GM06990 (cell line): ENCODE measurements at regions not wholly inside any gene's neighbourhood (a gene's known extent, or its start where the extent isn't known, plus 50 kb on each side); places are given as distances from the start of the nearest gene placed in this dataset.

ENCODE experiments used
- DNase-seq: peaks from one replicate; pipeline ENCODE4 v3.0.0-alpha.2; 2011; ENCODE audit not compliant: insufficient read length; ENCODE audit errors: extremely low read depth
- H3K27me3 ChIP-seq: replicated peaks from 2 replicates; pipeline ENCODE4 v1.6.0; 2011; ENCODE audit warnings: low read length; ENCODE audit not compliant: control insufficient read depth, insufficient read depth
- H3K36me3 ChIP-seq: 2 replicates; pipeline ENCODE4 v1.5.1; 2011; ENCODE audit warnings: low read length; ENCODE audit not compliant: control insufficient read depth, insufficient read depth
- H3K4me3 ChIP-seq: replicated peaks from 2 replicates; pipeline ENCODE4 v1.5.1; 2011; ENCODE audit warnings: low read depth, mild to moderate bottlenecking, control low read depth, low read length
- TF ChIP-seq, protein P1 (sequence below): IDR thresholded peaks from 2 replicates; pipeline ENCODE4 v1.5.1; 2011; ENCODE audit warnings: low read length, control low read depth, mild to moderate bottlenecking, inconsistent platforms; ENCODE audit not compliant: insufficient read depth, poor library complexity, severe bottlenecking

DNA sequence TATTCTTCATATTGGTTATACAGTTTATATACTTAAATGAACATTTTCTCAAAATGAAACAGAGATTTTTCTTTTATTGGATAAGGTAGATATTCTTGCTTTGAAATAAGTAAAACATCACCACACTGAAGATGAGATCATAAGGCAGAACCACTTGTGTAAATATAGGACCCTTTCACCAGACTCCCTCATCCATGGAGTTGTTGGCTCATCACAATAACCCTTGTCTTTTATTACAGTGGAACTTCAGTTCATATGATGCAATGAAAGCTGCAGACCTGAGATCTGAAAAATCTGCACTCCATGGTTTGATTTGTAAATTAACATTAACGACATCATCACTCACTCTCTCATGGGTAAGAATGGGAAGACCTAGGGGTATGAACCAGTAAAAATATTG, 51.9 kb upstream of the DBX2 start:
- TF ChIP-seq, protein P1, sequence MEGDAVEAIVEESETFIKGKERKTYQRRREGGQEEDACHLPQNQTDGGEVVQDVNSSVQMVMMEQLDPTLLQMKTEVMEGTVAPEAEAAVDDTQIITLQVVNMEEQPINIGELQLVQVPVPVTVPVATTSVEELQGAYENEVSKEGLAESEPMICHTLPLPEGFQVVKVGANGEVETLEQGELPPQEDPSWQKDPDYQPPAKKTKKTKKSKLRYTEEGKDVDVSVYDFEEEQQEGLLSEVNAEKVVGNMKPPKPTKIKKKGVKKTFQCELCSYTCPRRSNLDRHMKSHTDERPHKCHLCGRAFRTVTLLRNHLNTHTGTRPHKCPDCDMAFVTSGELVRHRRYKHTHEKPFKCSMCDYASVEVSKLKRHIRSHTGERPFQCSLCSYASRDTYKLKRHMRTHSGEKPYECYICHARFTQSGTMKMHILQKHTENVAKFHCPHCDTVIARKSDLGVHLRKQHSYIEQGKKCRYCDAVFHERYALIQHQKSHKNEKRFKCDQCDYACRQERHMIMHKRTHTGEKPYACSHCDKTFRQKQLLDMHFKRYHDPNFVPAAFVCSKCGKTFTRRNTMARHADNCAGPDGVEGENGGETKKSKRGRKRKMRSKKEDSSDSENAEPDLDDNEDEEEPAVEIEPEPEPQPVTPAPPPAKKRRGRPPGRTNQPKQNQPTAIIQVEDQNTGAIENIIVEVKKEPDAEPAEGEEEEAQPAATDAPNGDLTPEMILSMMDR: no peak
- DNase-seq: no peak
- Histone ChIP-seq H3K27me3 (no peaks in the 10 kb centered on the region), H3K4me3 (no peak overlapping the region), H3K36me3 (no peaks in the 10 kb centered on the region)

DNA sequence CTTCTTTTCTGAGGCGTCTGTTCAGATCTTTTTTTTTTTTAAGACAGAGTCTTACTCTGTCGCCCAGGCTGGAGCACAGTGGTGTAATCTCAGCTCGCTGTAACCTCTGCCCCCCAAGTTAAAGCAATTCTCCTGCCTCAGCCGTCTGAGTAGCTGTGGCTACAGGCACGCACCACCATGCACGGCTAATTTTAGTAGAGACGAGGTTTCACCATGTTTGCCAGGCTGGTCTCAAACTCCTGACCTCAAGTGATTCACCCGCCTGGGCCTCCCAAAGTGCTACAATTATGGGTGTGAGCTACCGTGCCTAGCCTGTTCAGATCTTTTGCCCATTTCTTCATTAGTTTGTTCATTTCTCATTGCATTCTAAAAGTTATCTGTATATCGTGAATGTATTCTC, 55.1 kb upstream of the DBX2 start:
- no peaks in the 10 kb centered on the region for H3K27me3 ChIP-seq
- TF ChIP-seq, protein P1: no peak
- no peak overlapping the region for H3K4me3 ChIP-seq
- H3K36me3 ChIP-seq: no peaks in the 10 kb centered on the region
- no peak for DNase-seq

DNA sequence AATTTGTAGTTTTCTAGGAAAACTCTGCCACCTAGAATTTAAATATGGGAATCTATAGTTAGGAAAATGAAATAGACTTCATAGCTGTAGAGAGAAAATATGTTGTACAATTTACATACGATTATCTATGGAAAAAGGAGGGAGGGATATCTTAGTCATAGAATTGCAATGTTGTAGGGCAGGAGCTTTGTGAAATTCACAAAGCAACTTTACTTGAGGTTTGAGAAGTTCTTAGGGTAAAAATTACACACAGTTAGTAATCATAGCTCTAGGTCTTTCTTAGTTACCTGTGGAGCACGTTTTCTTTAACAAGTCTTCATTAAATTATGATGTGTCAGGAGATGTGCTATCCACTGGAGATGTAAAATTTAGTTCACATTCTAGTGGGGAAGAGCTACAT, 61.4 kb upstream of the DBX2 start:
- TF ChIP-seq, protein P1: no peak
- no peak overlapping the region for H3K4me3 ChIP-seq
- no peaks in the 10 kb centered on the region for H3K27me3 ChIP-seq
- no peaks in the 10 kb centered on the region for H3K36me3 ChIP-seq
- DNase-seq: no peak

DNA sequence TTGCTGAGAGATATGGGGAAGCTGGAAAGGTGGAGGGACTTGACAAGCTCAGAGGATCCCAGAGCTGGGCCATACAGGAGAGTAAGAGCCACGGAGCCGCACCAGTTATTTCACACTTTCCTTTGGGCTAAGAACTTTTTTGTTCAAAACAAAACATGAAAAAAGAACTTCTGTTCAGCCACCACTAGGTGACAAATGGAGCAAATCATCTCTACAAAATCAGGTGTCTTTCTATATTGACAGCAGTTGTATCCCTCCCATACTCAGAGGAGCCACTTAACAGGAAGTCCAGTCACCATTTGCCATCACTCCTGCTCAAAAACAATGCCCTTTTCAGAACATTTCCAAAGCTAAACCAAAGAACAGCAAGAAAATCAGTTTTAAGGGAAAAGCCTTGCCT, 70.3 kb upstream of the DBX2 start:
- no peak for DNase-seq
- TF ChIP-seq, protein P1: peak; percentile 32
- H3K4me3 ChIP-seq: no peak overlapping the region
- H3K27me3 ChIP-seq: no peaks in the 10 kb centered on the region
- no peaks in the 10 kb centered on the region for H3K36me3 ChIP-seq

DNA sequence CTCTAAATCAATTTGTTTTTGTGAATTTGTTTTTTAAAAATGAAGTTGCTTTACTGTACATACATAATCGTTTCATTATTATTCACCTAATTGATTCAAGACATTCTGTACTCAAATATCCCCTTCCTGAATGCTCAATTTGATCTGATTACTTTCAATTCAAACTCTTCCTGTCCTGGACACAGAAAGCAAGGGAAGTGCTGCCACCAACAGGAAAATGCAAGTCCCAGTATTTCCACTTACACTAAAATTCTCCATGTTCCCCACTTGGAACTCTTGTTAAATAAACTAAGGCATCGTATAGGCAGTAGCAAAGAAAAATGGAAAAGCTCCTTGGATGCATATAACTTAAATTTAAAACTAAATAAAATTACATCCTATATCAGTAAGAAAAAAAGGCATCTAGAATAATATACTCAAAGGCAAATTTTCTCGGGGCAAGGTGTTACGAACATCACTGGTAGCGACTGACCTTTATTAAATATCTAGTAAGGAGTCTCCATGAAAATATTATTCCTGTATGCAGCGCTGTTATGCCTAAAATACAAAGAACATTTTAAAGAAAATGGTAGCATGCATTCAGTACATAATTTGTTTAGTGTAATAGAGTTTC, 72.0 kb upstream of the DBX2 start:
- Histone ChIP-seq H3K4me3 (no peak overlapping the region), H3K36me3 (no peaks in the 10 kb centered on the region), H3K27me3 (no peaks in the 10 kb centered on the region)
- TF ChIP-seq, protein P1: peak; percentile 24
- no peak for DNase-seq
